Right lobe of liver (tissue), 4 donors: ENCODE measurements at regions not wholly inside any gene's neighbourhood (a gene's known extent, or its start where the extent isn't known, plus 50 kb on each side); places are given as distances from the start of the nearest gene placed in this dataset.

Experiments used
- POLR2A ChIP-seq: fragments of 450-650 bp; IDR thresholded peaks from one replicate; pipeline ENCODE4 v1.6.1; 2017; ENCODE audit warnings: antibody characterized with exemption, mild to moderate bottlenecking
- TF ChIP-seq, protein P1 (sequence below), 4 donors: fragments of 200-600 bp in 3 of 4; fragments of 450-650 bp in 1 of 4; IDR thresholded peaks; one replicate each; pipeline versions ENCODE4 v1.5.1 to v1.8.0; 2016 to 2022; ENCODE audit warnings: antibody characterized with exemption in 4 of 4, mild to moderate bottlenecking in 2 of 4
- donor health status: DM: no; HTN: no; CAD: no.
- donor health status: DM: no; HTN: no; CAD: no.
- donor health status: DM: no; HTN: yes; CAD: no.

DNA sequence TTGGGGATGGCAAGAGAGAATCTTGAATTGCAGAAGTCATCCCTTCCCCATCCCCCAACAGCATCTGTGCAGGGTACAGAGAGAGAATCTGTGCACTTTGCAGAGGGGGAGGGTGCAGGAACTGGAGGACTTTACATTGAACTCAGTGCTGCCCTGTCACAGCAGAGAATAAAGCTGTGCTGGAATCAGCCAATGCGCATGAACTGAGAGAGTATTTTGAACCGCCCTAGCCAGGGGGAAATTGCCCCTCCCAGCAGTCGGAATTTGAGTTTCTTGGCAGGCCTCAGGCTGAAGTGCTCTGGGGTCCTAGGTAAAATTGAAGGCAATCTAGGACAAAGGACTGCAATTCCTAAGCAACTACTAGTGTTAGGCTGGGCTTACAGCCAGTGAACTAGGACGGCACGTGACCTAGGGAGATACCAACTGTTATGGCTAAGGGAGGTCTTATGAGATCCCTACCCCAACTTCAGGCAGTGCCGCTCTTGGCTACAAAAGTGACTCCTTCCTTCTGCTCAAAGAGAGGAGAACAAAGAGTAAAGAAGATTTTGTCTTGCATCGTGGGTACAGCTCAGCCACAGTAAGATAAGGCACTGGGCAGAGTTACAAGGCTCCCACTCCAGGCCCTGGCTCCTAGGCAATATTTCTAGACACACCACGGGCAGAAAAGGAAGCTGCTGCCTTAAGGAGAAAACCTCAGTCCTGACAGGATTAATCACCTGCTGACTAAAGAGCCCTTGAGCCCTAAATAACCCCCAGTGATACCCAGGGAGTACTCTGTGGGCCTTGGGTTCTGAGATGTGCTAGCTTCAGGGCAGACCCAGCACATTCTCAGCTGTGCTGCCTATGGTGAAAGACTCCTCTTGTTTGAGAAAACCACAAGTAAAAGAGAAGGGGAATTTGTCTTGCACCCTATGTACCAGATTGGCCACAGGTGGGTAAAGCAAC, 300.5 kb upstream of the ALCAM start:
- TF ChIP-seq, protein P1, sequence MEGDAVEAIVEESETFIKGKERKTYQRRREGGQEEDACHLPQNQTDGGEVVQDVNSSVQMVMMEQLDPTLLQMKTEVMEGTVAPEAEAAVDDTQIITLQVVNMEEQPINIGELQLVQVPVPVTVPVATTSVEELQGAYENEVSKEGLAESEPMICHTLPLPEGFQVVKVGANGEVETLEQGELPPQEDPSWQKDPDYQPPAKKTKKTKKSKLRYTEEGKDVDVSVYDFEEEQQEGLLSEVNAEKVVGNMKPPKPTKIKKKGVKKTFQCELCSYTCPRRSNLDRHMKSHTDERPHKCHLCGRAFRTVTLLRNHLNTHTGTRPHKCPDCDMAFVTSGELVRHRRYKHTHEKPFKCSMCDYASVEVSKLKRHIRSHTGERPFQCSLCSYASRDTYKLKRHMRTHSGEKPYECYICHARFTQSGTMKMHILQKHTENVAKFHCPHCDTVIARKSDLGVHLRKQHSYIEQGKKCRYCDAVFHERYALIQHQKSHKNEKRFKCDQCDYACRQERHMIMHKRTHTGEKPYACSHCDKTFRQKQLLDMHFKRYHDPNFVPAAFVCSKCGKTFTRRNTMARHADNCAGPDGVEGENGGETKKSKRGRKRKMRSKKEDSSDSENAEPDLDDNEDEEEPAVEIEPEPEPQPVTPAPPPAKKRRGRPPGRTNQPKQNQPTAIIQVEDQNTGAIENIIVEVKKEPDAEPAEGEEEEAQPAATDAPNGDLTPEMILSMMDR (IDR thresholded peaks at IDR 0.05) = no peak
- no peak for TF ChIP-seq POLR2A
